HT1080 (cell line): ENCODE measurements at regions not wholly inside any gene's neighbourhood (a gene's known extent, or its start where the extent isn't known, plus 50 kb on each side); places are given as distances from the start of the nearest gene placed in this dataset.

ENCODE experiments used
- DNase-seq: peaks from one replicate; pipeline ENCODE4 v3.0.0-alpha.2; 2015; ENCODE audit warnings: low read depth

- DNase-seq: no peak
Measured at GRCh38 chr10:8532647-8533046, 478.2 kb downstream of the GATA3 start.

GRCh38 chr10:8533462-8533861 lies 479.0 kb downstream of the GATA3 start:
- DNase-seq: no peak

DNA sequence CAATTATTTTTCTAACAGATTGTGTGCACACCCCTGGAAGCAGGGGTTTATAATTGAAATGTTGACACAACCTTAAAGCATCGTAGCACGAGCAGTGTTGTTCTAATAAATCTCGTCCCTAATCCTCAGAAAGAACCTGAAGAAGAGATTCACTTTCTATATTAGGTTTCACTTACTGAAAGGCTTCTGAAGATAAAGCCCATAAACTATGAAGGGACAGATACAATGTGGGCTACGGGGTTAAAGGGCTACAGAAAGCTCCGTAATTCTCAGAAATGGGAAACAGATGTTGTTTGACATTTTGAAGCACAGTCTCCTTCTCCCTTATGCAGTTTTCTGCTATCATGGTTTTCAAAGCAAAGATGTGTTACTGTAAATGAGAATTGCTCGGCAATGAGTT lies 479.6 kb downstream of the GATA3 start:
- no peak for DNase-seq

- DNase-seq: no peak
Measured at GRCh38 chr10:8534891-8535290, 480.4 kb downstream of the GATA3 start.

- peak; percentile 27 for DNase-seq
Measured at GRCh38 chr10:8539056-8539455, 484.6 kb downstream of the GATA3 start.

DNA sequence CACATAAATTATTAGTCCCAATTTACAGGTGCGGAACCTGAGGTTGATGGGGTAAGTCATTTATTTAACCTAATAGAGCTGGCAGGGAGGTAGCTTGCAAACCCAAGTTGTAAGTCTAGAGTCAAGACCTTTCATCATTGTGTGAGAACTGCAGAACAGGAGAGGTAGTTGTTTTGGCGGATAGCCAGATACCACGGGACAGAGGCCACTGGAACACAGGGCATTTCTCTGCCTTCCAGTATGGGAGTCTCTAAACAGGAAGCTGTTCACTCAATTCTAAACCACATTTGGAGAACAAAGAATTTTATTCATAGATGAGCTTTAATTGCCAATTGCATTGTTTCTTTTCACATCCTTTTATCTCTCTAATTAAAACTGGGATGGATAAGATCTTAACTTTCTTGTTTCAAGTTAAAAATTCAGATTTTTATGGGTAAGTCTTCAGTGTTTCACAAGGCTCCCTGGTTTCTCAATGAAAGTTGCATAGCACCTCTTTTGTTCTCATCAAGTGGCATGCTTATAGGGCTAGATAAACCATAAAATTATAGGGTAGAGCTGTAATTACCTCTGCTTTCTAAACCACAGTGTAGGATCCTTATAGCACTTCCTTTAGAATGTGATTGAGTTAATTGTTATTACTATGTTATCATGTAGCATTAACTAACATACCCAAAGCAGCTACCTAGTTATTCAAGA lies 489.0 kb downstream of the GATA3 start:
- peak; percentile 61 for DNase-seq

DNA sequence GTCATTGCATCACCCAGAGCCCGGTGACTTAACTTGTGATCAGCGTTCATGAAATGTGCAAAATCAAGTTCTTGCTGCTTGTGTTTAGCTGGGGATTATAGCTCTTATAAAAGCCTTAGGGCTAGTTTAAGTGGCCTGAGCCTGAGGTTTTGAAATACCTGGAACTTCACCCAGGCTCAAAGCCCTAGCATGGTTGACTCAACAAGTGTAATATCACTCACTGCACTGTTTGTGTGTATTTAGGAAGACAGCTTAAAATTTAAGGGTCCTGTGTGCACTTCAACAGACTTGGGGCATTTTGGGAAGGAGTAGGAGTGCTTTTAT lies 489.5 kb downstream of the GATA3 start:
- DNase-seq: no peak

DNA sequence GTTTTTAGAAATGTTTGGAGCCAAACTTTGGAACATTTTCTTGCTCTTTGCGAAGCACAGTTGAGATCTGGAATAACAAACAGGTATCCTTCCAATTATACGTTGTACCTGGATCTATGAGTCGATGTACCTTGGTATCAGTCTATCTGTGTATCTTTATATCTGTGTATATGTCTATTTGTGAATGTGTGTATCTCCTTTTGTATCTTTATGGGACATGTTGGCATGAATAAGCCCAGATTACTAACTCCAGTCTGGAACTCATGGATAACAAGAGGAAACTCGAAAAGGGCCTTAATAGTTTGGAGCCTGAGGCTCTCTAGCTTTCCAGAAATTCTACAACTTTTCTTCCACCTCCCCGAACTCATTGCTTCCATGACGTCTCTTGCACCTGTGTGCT lies 490.0 kb downstream of the GATA3 start:
- DNase-seq: no peak

GRCh38 chr10:8554574-8554973 lies 500.1 kb downstream of the GATA3 start:
- DNase-seq: no peak

DNA sequence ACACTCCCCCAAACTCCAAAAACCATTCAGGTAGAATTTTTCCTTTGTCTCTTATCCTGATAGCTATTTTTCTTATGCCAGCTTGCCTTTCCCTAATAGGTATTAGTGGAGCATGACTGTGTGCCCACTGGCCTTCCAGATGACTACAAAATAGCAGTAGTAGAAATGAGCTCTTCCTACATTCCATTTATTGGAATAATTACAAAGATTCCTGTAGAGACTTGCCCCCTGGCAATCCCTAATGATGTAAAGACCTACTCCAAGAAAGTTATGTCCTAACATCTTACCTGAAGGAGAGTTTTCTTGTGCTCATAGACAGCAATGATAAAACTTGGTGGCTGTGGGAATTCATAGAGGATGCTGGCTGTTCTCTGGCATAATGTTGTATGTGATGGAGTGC lies 501.8 kb downstream of the GATA3 start:
- no peak for DNase-seq

GRCh38 chr10:8563478-8563877 lies 509.0 kb downstream of the GATA3 start:
- no peak for DNase-seq

GRCh38 chr10:8566737-8567136 lies 512.2 kb downstream of the GATA3 start:
- no peak for DNase-seq

DNA sequence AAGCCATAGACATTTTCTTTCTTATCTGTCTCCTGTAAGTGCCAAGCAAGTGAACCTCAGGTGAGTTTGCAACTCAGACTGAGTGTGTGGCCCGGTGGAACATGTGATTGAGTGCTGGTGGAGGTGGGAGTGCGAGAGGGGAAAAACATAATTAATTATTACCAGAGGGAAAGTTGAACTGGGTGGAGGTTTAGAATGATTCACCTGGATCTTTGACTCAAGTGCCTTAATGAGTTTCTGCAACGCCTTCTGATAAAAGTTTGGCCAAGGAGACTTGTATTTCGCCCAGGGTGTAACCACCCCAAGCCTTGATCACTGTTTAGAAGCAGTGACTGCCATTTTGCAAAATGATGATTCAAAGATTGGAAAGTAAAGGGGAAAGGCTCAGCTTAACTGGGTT lies 513.9 kb downstream of the GATA3 start:
- no peak for DNase-seq

DNA sequence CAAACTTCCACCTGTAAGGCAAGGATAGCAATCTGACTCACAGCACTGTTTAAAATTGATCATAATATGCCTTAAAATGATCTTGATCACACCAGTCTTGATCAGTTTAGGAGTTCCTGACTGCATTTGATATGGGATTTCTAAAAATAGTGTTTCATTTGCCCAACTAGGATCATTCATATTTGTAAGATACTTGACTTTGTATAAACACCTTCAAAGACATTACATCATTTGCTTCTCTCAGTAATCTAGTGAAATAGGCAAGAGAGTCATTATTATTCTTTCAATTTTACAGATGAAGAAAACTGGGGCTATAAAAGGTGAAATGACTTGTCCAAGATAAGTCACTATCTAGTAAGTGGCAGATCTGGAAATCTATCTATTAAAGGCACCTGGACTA lies 521.1 kb downstream of the GATA3 start:
- no peak for DNase-seq

GRCh38 chr10:8576281-8576680 lies 521.8 kb downstream of the GATA3 start:
- DNase-seq: no peak

- DNase-seq: no peak
Measured at GRCh38 chr10:8576911-8577310, 522.4 kb downstream of the GATA3 start.

- DNase-seq: no peak
Measured at GRCh38 chr10:8577686-8578085, 523.2 kb downstream of the GATA3 start.

DNA sequence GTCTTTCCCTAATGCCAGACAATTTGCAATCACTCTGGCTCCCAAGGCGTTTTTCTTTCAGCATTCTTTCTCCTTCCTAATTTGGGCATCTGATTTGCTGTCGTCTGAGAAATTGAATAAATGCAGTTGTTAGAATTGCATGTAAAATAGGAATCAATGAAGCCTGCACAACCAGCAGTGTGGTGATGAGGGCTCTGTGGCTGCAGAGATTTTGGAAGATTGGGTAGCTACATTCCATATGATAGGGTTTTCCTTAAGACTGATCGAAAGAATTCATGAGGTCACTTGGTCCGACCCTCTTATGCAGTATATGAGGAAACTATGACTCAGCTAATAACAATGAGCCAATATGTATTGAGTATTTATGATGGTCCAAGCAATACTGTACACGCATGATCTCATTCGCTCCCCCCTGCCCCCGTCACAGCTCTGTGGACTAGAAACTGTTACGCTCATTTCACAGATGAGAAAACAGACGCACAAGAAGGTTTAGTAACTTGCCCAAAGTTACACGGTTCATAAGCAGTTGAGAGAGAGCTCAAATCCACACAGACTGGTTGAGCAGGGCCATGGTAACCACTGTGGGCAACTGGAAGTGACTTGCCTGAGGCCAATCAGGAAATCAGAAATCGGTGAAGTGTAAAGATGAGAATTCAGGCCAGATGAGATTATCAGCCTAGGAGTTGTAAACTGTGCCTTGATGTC lies 527.2 kb downstream of the GATA3 start:
- no peak for DNase-seq

GRCh38 chr10:8583096-8583495 lies 528.6 kb downstream of the GATA3 start:
- no peak for DNase-seq

DNA sequence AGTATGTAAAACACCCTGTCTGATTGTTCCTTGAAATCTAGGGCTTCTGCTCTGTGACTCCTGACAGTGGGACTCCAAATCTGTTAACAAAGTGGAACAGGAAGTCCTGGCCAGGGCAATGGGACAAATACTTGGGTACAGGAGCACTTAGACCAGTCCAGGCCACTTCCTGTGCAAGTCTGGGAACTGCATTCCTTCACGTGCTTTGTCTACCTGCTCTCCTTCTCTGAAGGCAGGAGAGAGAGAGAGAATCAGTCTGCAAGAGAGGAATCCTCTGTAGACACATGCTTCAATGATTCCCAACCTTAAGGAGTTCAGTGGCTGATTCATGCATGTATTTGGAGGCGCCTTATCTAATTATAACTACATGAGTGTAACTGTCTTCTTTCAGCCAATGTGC lies 530.2 kb downstream of the GATA3 start:
- no peak for DNase-seq

DNA sequence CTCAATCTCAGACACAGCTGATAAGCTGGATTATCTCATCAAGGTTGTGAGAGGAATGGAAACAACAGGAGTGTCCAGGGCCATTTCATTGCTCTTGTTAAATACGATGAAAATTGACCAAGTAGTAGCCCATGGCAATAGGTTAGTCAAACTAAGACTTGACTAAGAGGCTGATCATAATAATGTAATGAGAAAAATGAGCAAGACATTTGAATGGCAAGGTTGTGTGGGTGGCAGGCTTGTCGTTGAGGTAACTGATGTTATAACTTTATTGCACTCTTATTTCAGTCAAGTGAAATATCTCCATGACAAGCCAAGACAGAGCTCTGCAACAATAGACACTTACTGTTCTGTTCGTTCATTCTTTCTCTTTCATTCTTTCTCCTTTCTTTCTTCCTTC lies 532.0 kb downstream of the GATA3 start:
- no peak for DNase-seq

DNA sequence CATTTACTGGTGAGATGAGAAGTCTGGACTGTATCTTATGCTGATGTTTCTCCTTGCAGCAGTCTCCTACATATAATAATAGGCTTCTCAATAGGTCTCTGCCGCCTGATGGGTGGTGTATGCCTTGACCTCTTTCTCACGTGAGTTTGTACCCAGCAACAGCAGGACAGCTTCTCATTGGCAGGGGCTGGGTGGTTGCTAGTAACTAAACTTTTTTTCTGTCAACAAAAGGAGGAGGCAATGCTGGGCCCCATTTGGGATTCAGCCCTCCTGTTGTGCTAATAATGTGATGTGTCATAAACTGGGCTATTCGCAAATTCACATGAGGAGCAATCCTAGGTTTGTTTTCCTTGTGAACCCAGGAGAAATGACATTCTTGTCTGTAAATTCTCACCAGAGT lies 533.6 kb downstream of the GATA3 start:
- no peak for DNase-seq

DNA sequence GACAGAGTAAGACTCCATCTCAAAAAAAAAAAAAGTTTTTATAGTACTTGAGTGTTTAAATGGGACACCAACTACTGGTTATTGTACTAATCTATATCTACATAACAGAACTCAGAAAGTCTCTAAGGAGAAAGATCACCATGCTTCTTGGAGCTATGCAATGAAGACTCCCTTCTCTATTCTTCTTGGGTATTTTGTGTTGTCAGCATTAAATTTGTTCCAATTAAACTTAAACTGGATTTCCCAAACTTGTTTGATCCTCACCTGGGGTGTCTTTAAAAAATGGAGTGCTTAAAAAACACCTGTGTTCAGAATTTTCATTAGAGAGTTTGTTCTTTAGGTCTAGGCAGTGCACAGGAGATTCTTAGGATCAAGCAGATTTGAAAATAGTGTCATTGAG lies 536.0 kb downstream of the GATA3 start:
- no peak for DNase-seq

DNA sequence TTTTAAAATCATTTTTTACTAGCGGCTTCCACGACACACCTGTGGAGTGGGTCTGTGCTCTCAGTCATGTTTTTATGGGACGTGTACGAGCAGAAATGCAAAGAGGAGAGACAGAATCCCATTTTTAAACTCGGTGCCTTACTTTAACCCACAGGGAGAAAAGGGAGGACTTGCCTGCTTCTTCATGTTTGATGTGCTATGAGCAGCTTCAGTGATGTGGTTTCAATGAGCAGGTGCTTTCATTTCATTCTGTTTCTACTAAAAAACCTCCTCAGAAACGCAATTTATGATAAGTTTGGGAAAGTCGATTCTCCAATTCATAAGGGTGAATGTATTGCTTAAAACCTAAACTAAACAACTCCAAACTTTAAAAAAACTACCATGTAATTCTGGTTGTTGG lies 537.2 kb downstream of the GATA3 start:
- no peak for DNase-seq
